DOHH2 (cell line): ENCODE measurements at regions not wholly inside any gene's neighbourhood (a gene's known extent, or its start where the extent isn't known, plus 50 kb on each side); places are given as distances from the start of the nearest gene placed in this dataset.

Source experiments
- CTCF ChIP-seq: fragments of 200-600 bp; sonication (generic); IDR thresholded peaks from one replicate; pipeline ENCODE4 v1.5.1; 2014; ENCODE audit warnings: antibody characterized with exemption, mild to moderate bottlenecking, low read depth, low read length; ENCODE audit not compliant: poor library complexity, severe bottlenecking
- EZH2phosphoT487 ChIP-seq: fragments of 200-600 bp; sonication (generic); IDR thresholded peaks from 2 replicates; pipeline ENCODE4 v1.6.1; 2017; ENCODE audit warnings: borderline replicate concordance, mild to moderate bottlenecking, antibody characterized with exemption, low read length, moderate library complexity, mixed read lengths

- no peak for TF ChIP-seq EZH2phosphoT487
- no peak for TF ChIP-seq CTCF
Observed at GRCh38 chr6:141158740-141159139, 974.0 kb upstream of the GJE1 start.
